ENCODE measurements at regions not wholly inside any gene's neighbourhood (a gene's known extent, or its start where the extent isn't known, plus 50 kb on each side); places are given as distances from the start of the nearest gene placed in this dataset.

- TF ChIP-seq HMGXB4 (CRISPR knock-in tag; IDR thresholded peaks at IDR 0.05): no peak
- TF ChIP-seq ZNF317 (CRISPR knock-in tag; IDR thresholded peaks at IDR 0.05; ENCODE audit: borderline replicate concordance, low read depth): no peak
- no peak for TF ChIP-seq RORB (CRISPR knock-in tag; IDR thresholded peaks at IDR 0.05)
- no peak for TF ChIP-seq SP1 (CRISPR knock-in tag; conservative IDR thresholded peaks at IDR 0.05)
- TF ChIP-seq NR3C1 (CRISPR knock-in tag; conservative IDR thresholded peaks at IDR 0.05; ENCODE audit: low read depth): no peak
- TF ChIP-seq ZNF423 (CRISPR knock-in tag; IDR thresholded peaks at IDR 0.05): no peak
- TF ChIP-seq ZNF232 (CRISPR knock-in tag; IDR thresholded peaks at IDR 0.05): no peak
- peak; percentile 59 for TF ChIP-seq ZNF416 (CRISPR knock-in tag; IDR thresholded peaks at IDR 0.05)
- TF ChIP-seq EMX1 (CRISPR knock-in tag; IDR thresholded peaks at IDR 0.05): peak; percentile 95
- TF ChIP-seq JAZF1 (CRISPR knock-in tag; IDR thresholded peaks at IDR 0.05): no peak
- peak; percentile 80 for TF ChIP-seq AR (CRISPR knock-in tag; IDR thresholded peaks at IDR 0.05)
- no peak for TF ChIP-seq NR1H2 (CRISPR knock-in tag; IDR thresholded peaks at IDR 0.05)
Measured at GRCh38 chr1:232143315-232143886, 486.5 kb downstream of the SIPA1L2 start (continued).

GRCh38 chr1:232142403-232143314 lies 487.3 kb downstream of the SIPA1L2 start:
- DNase-seq (ENCODE audit: low spot score): no peak
- H3K4me3 Mint-ChIP-seq: no peak overlapping the region
- peaks cover 54% of the 10 kb centered on the region for H3K4me1 Mint-ChIP-seq
- ChIA-PET CTCF (interaction anchor here (1.0 to 1.9 kb wide), 2 partner anchors 68 to 275 kb away, joined by 4 to 5 read pairs; no protein-coding TSS in a partner anchor), POLR2A (interaction anchor here (0.6 kb wide), 1 partner anchor 106 kb away, joined by 3 read pairs; no protein-coding TSS in a partner anchor)
- peaks cover 31% of the 10 kb centered on the region for H3K36me3 Mint-ChIP-seq
- ATAC-seq: peak; percentile 9
- peaks cover 27% of the 10 kb centered on the region for H3K9me3 Mint-ChIP-seq
- peak overlapping the region; percentile 52 for H3K27ac Mint-ChIP-seq
- H3K27me3 Mint-ChIP-seq (ENCODE audit: low read depth): no peaks in the 10 kb centered on the region
- TF ChIP-seq ZNF671 (CRISPR knock-in tag; IDR thresholded peaks at IDR 0.05) (peak; percentile 53; the same call in 1 of the 2 replicates), JUN (CRISPR knock-in tag; IDR thresholded peaks at IDR 0.05) (no peak), RELA (CRISPR knock-in tag; IDR thresholded peaks at IDR 0.05; ENCODE audit: borderline replicate concordance) (no peak), AFF4 (CRISPR knock-in tag; IDR thresholded peaks at IDR 0.05; ENCODE audit: borderline replicate concordance) (no peak), ATF3 (CRISPR knock-in tag; conservative IDR thresholded peaks at IDR 0.05) (no peak), ZNF121 (CRISPR knock-in tag; IDR thresholded peaks at IDR 0.05) (no peak), RORB (CRISPR knock-in tag; IDR thresholded peaks at IDR 0.05) (no peak), EMX1 (CRISPR knock-in tag; IDR thresholded peaks at IDR 0.05) (peak; percentile 44; the same call in 1 of the 2 replicates), ZNF512 (CRISPR knock-in tag; IDR thresholded peaks at IDR 0.05; ENCODE audit: borderline replicate concordance) (no peak), ZNF317 (CRISPR knock-in tag; IDR thresholded peaks at IDR 0.05; ENCODE audit: borderline replicate concordance, low read depth) (no peak), ZNF263 (CRISPR knock-in tag; IDR thresholded peaks at IDR 0.05; ENCODE audit: low read depth) (no peak), ATF6 (CRISPR knock-in tag; IDR thresholded peaks at IDR 0.05) (no peak), ETV6 (CRISPR knock-in tag; IDR thresholded peaks at IDR 0.05) (no peak), GABPB1 (CRISPR knock-in tag; IDR thresholded peaks at IDR 0.05) (no peak)
